Astrocyte (in vitro differentiated cells and primary cell): ENCODE measurements at regions not wholly inside any gene's neighbourhood (a gene's known extent, or its start where the extent isn't known, plus 50 kb on each side); places are given as distances from the start of the nearest gene placed in this dataset.
A peak's percentile ranks its signal among the peaks of the same experiment; 100 is the strongest.

Experiments used
- DNase-seq: peaks from one replicate; pipeline ENCODE4 v3.0.0-alpha.2; 2010; ENCODE audit warnings: low read depth
- FAIRE-seq: peaks from 2 replicates; lab custom pipeline; 2011; peaks lifted over from hg19 to GRCh38; lab: Jason Lieb, UNC
- H2AFZ ChIP-seq: 2 replicates; pipeline ENCODE4 v1.6.0; 2012; ENCODE audit warnings: low read depth, low read length, inconsistent platforms
- H3K27ac ChIP-seq: 2 replicates; pipeline ENCODE4 v1.5.1; 2011; ENCODE audit warnings: low read depth, low read length, inconsistent platforms
- H3K27me3 ChIP-seq: 2 replicates; pipeline ENCODE4 v1.6.0; 2011; ENCODE audit warnings: low read length, inconsistent platforms; ENCODE audit not compliant: insufficient read depth
- H3K36me3 ChIP-seq: 2 replicates; pipeline ENCODE4 v1.5.1; 2011; ENCODE audit warnings: low read length, inconsistent platforms; ENCODE audit not compliant: insufficient read depth
- H3K4me1 ChIP-seq: 2 replicates; pipeline ENCODE4 v1.5.1; 2011; ENCODE audit warnings: low read length, inconsistent platforms; ENCODE audit not compliant: insufficient read depth
- H3K4me2 ChIP-seq: 2 replicates; pipeline ENCODE4 v1.6.0; 2012; ENCODE audit warnings: low read length, inconsistent platforms
- H3K4me3 ChIP-seq: 2 replicates; pipeline ENCODE4 v1.5.1; 2011; ENCODE audit warnings: low read depth, mild to moderate bottlenecking, low read length, inconsistent platforms; ENCODE audit not compliant: insufficient read depth
- H3K79me2 ChIP-seq: 2 replicates; pipeline ENCODE4 v1.6.0; 2012; ENCODE audit warnings: mild to moderate bottlenecking, low read length, inconsistent platforms; ENCODE audit not compliant: insufficient read depth
- H3K9ac ChIP-seq: 2 replicates; pipeline ENCODE4 v1.6.0; 2012; ENCODE audit warnings: mild to moderate bottlenecking, low read length, inconsistent platforms
- H3K9me3 ChIP-seq: 2 replicates; pipeline ENCODE4 v1.5.1; 2012; ENCODE audit warnings: low read depth, mild to moderate bottlenecking, low read length, inconsistent platforms; ENCODE audit not compliant: insufficient read depth
- H4K20me1 ChIP-seq: 2 replicates; pipeline ENCODE4 v1.6.0; 2012; ENCODE audit warnings: low read length, inconsistent platforms; ENCODE audit not compliant: insufficient read depth
- H3K27ac Mint-ChIP-seq: one replicate; pipeline ENCODE4 v1.8.0; 2021; ENCODE audit warnings: mild to moderate bottlenecking, mixed read lengths; ENCODE audit not compliant: unreplicated experiment
- H3K27me3 Mint-ChIP-seq: one replicate; pipeline ENCODE4 v1.8.0; 2021; ENCODE audit warnings: low read depth, mixed read lengths; ENCODE audit not compliant: unreplicated experiment
- H3K36me3 Mint-ChIP-seq: one replicate; pipeline ENCODE4 v1.8.0; 2021; ENCODE audit warnings: low read depth, mixed read lengths; ENCODE audit not compliant: unreplicated experiment
- H3K4me1 Mint-ChIP-seq: one replicate; pipeline ENCODE4 v1.8.0; 2021; ENCODE audit warnings: low read depth, mixed read lengths; ENCODE audit not compliant: unreplicated experiment
- H3K4me3 Mint-ChIP-seq: one replicate; pipeline ENCODE4 v1.8.0; 2021; ENCODE audit warnings: mild to moderate bottlenecking, moderate library complexity, mixed read lengths; ENCODE audit not compliant: unreplicated experiment
- H3K9me3 Mint-ChIP-seq: one replicate; pipeline ENCODE4 v1.8.0; 2021; ENCODE audit warnings: mild to moderate bottlenecking, mixed read lengths; ENCODE audit not compliant: unreplicated experiment
- EZH2 ChIP-seq: IDR thresholded peaks from 2 replicates; pipeline ENCODE4 v1.6.1; 2012; ENCODE audit warnings: mild to moderate bottlenecking, low read length, inconsistent platforms; ENCODE audit not compliant: insufficient read depth
- TF ChIP-seq, protein P1 (sequence below): IDR thresholded peaks from 2 replicates; pipeline ENCODE4 v1.5.1; 2011; ENCODE audit warnings: low read depth, mild to moderate bottlenecking, inconsistent platforms, low read length, moderate library complexity; ENCODE audit not compliant: insufficient read depth

DNA sequence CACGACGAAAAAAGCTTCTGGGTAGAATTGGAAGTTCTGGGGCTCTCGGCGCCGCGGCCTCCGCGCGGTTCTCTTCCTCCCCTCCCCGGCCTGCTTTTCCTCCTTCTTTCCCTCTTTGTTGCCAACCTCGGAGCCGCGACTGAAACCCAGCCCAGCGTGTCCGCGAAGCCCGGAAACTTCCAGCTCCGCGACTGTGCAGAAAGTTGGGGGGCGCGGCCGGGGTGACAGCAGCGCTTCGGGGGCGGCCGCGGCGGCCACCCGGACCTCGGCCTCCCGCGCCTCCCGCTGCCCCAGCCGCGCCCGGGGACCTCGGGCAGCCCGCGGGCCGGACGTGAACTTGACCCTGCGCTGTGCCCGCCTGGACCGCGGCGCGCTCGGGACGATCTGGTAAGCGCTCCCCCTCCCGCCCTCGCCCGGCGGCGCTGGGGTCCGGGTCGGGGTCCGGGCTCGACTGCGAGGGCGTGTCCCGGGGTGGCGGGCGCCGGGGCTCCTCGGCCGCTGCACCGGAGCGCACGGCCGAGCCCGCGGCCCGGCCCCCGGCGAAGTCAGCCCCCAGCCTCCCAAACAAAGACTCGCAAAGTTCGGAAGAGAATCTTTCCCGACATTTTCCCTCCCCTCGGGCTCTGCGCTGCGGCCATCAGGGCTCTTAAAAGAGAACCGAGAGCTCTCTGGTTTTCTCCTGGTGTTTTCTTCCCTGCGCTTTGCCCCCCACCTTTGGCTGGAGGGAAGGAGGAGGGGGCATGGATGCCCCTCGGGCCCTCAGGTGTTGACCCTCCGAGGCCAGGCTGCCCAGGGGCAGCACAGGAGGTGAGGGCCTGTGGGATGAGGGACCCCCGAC lies 67.9 kb upstream of the WNT7B start:
- H3K9ac ChIP-seq, result peak overlapping the region; percentile 85
- Mint-ChIP-seq H3K4me3 (no peak overlapping the region), H3K27ac (no peak overlapping the region), H3K9me3 (peaks cover 1% of the 10 kb centered on the region), H3K4me1 (peaks cover 4% of the 10 kb centered on the region), H3K36me3 (peaks cover 3% of the 10 kb centered on the region), H3K27me3 (peaks cover 34% of the 10 kb centered on the region)
- peaks cover 39% of the 10 kb centered on the region for H3K79me2 ChIP-seq
- no peaks in the 10 kb centered on the region for H3K27me3 ChIP-seq
- DNase-seq (no peak), FAIRE-seq (no peak)
- H4K20me1 ChIP-seq, result no peaks in the 10 kb centered on the region
- no peaks in the 10 kb centered on the region for H3K9me3 ChIP-seq
- peak overlapping the region; percentile 87 for H2AFZ ChIP-seq
- peak overlapping the region; percentile 85 for H3K4me2 ChIP-seq
- peak overlapping the region; percentile 64 for H3K4me3 ChIP-seq
- no peaks in the 10 kb centered on the region for H3K36me3 ChIP-seq
- TF ChIP-seq, protein P1, sequence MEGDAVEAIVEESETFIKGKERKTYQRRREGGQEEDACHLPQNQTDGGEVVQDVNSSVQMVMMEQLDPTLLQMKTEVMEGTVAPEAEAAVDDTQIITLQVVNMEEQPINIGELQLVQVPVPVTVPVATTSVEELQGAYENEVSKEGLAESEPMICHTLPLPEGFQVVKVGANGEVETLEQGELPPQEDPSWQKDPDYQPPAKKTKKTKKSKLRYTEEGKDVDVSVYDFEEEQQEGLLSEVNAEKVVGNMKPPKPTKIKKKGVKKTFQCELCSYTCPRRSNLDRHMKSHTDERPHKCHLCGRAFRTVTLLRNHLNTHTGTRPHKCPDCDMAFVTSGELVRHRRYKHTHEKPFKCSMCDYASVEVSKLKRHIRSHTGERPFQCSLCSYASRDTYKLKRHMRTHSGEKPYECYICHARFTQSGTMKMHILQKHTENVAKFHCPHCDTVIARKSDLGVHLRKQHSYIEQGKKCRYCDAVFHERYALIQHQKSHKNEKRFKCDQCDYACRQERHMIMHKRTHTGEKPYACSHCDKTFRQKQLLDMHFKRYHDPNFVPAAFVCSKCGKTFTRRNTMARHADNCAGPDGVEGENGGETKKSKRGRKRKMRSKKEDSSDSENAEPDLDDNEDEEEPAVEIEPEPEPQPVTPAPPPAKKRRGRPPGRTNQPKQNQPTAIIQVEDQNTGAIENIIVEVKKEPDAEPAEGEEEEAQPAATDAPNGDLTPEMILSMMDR, result no peak
- no peak for TF ChIP-seq EZH2
- H3K27ac ChIP-seq, result peak overlapping the region; percentile 25
- H3K4me1 ChIP-seq, result peaks cover 26% of the 10 kb centered on the region

DNA sequence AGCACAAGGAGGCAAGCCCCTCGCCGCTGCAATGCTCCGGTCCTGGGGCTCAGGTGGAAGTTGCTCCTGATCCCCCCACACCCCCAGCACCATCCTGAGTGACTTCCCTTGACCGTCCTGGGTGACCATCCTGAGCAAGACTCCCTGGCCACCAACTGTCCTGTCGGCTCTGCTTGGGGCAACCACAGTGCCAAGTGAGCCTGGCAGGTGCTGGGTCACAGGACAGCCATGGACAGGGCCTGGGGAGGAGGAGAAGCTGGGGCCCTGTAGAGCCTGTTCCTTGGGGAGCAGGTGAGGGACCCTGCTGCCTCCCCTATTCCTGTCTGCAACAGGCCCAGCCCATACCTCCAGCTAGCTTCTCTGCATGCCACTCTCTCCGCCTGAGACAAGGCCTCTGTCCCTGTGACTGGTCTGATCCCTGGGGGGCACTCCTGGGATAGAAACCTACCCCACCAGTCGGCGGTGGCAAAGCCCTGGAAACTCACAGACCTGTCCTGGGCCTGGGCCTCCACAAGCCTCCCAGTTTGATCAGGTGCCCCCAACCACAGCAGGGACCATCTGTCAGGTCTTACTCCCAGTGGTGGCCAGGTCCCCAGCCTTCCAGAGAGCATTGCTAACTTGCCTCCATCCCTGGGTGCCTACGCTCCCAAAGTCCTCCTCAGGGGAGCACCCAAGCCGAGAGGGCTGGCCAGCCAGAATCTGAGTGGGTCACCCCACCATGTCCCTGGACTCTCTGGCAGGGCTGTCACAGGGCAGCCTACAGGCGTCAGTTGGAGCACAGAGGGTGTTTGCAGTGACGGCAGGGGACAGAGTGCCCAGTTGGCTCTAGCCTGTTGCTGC lies 68.7 kb upstream of the WNT7B start:
- DNase-seq (no peak), FAIRE-seq (no peak)
- Mint-ChIP-seq H3K4me1 (peaks cover 4% of the 10 kb centered on the region), H3K9me3 (peaks cover 3% of the 10 kb centered on the region), H3K27ac (no peak overlapping the region), H3K36me3 (peaks cover 3% of the 10 kb centered on the region), H3K27me3 (peaks cover 42% of the 10 kb centered on the region), H3K4me3 (no peak overlapping the region)
- Histone ChIP-seq H3K4me1 (peaks cover 26% of the 10 kb centered on the region), H3K36me3 (no peaks in the 10 kb centered on the region), H3K79me2 (peaks cover 46% of the 10 kb centered on the region), H3K4me3 (peak overlapping the region; percentile 64), H3K4me2 (peak overlapping the region; percentile 85), H2AFZ (peak overlapping the region; percentile 87), H3K9ac (peak overlapping the region; percentile 85), H3K27me3 (no peaks in the 10 kb centered on the region), H4K20me1 (no peaks in the 10 kb centered on the region), H3K27ac (no peak overlapping the region), H3K9me3 (no peaks in the 10 kb centered on the region)
- TF ChIP-seq, protein P1, result no peak
- TF ChIP-seq EZH2, result no peak
